ENCODE measurements at regions not wholly inside any gene's neighbourhood (a gene's known extent, or its start where the extent isn't known, plus 50 kb on each side); places are given as distances from the start of the nearest gene placed in this dataset.

- H3K9ac ChIP-seq (ENCODE audit: low read depth in 1 of 3, low read length in 3 of 3): no peak overlapping the region
- no peaks in the 10 kb centered on the region for H3K27me3 ChIP-seq (ENCODE audit: control insufficient read depth in 3 of 3, insufficient read depth in 3 of 3, low read length in 3 of 3)
Observed at GRCh38 chr2:118689033-118689432, 158.4 kb downstream of the EN1 start.

DNA sequence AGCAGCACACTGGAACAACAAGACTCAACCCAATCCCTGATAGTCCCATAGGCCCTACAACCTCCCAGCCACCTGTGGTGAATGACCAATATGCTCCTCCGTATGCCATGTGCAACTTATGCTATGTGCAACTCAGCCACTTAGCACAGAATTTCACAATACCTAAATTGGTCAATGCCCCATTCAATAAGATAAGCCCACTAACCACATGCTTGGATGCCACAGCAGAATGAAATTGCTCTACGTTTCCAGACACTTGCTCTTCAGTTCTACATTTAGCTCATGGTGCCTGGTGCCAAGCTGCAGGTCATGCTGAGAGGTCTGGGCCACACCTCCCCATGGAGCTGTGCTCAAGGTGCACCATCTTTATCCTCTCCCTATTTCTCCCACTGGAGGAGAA, 159.8 kb downstream of the EN1 start:
- Histone ChIP-seq H3K36me3 (ENCODE audit: control insufficient read depth in 3 of 3, insufficient read depth in 3 of 3, low read length in 3 of 3) (no peaks in the 10 kb centered on the region), H3K27ac (ENCODE audit: low read depth, low read length) (no peak overlapping the region), H3K4me1 (ENCODE audit: control insufficient read depth in 3 of 3, insufficient read depth in 3 of 3, low read length in 3 of 3) (peaks cover 0 to 4% (median 0%) of the 10 kb centered on the region in 3 donors), H3K4me3 (ENCODE audit: low read length in 3 of 3) (no peak overlapping the region), H3K9me3 (ENCODE audit: control insufficient read depth in 3 of 3, low read length in 3 of 3) (no peaks in the 10 kb centered on the region), H3K27me3 (ENCODE audit: control insufficient read depth in 3 of 3, insufficient read depth in 3 of 3, low read length in 3 of 3) (no peaks in the 10 kb centered on the region), H3K9ac (ENCODE audit: low read depth in 1 of 3, low read length in 3 of 3) (no peak overlapping the region)

More at GRCh38 chr2:118689033-118689432, 158.4 kb downstream of the EN1 start:
- no peak overlapping the region for H3K27ac ChIP-seq (ENCODE audit: low read depth, low read length)
- H3K4me1 ChIP-seq (ENCODE audit: control insufficient read depth in 3 of 3, insufficient read depth in 3 of 3, low read length in 3 of 3): peaks cover 0 to 4% (median 0%) of the 10 kb centered on the region in 3 donors
- H3K36me3 ChIP-seq (ENCODE audit: control insufficient read depth in 3 of 3, insufficient read depth in 3 of 3, low read length in 3 of 3): no peaks in the 10 kb centered on the region
- H3K4me3 ChIP-seq (ENCODE audit: low read length in 3 of 3): no peak overlapping the region
- H3K9me3 ChIP-seq (ENCODE audit: control insufficient read depth in 3 of 3, low read length in 3 of 3): no peaks in the 10 kb centered on the region

GRCh38 chr2:118687192-118687591, 160.3 kb downstream of the EN1 start:
- Histone ChIP-seq H3K9me3 (ENCODE audit: control insufficient read depth in 3 of 3, low read length in 3 of 3) (no peaks in the 10 kb centered on the region), H3K36me3 (ENCODE audit: control insufficient read depth in 3 of 3, insufficient read depth in 3 of 3, low read length in 3 of 3) (no peaks in the 10 kb centered on the region), H3K4me3 (ENCODE audit: low read length in 3 of 3) (no peak overlapping the region), H3K27me3 (ENCODE audit: control insufficient read depth in 3 of 3, insufficient read depth in 3 of 3, low read length in 3 of 3) (no peaks in the 10 kb centered on the region), H3K9ac (ENCODE audit: low read depth in 1 of 3, low read length in 3 of 3) (no peak overlapping the region), H3K4me1 (ENCODE audit: control insufficient read depth in 3 of 3, insufficient read depth in 3 of 3, low read length in 3 of 3) (peaks cover 0 to 4% (median 0%) of the 10 kb centered on the region in 3 donors), H3K27ac (ENCODE audit: low read depth, low read length) (no peak overlapping the region)

DNA sequence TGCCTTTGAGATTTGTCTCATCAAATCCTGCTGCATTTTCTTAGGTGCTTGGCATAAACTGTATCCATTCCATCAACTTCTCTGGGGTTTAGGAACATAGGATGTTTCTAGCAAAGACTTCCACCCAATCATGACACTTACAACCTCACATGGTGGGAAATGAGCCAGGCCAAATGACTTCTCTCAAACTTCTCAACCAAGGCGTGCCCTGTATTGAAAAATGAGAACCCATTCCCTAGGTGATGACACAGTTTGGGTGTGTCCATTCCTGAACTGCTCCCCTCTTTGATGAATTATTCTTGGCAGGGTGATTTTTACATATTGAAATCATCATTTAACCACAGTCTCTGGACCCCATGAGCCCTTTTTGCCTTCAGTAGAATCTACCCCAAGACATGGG, 161.1 kb downstream of the EN1 start:
- H3K4me3 ChIP-seq (ENCODE audit: low read length in 3 of 3): no peak overlapping the region
- H3K4me1 ChIP-seq (ENCODE audit: control insufficient read depth in 3 of 3, insufficient read depth in 3 of 3, low read length in 3 of 3): peaks cover 0 to 4% (median 0%) of the 10 kb centered on the region in 3 donors
- no peaks in the 10 kb centered on the region for H3K9me3 ChIP-seq (ENCODE audit: control insufficient read depth in 3 of 3, low read length in 3 of 3)
- no peaks in the 10 kb centered on the region for H3K27me3 ChIP-seq (ENCODE audit: control insufficient read depth in 3 of 3, insufficient read depth in 3 of 3, low read length in 3 of 3)
- no peaks in the 10 kb centered on the region for H3K36me3 ChIP-seq (ENCODE audit: control insufficient read depth in 3 of 3, insufficient read depth in 3 of 3, low read length in 3 of 3)
- H3K27ac ChIP-seq (ENCODE audit: low read depth, low read length): no peak overlapping the region
- no peak overlapping the region for H3K9ac ChIP-seq (ENCODE audit: low read depth in 1 of 3, low read length in 3 of 3)

GRCh38 chr2:118683460-118683859, 164.0 kb downstream of the EN1 start:
- no peak overlapping the region for H3K9ac ChIP-seq (ENCODE audit: low read depth in 1 of 3, low read length in 3 of 3)
- peaks cover 0 to 4% (median 0%) of the 10 kb centered on the region in 3 donors for H3K4me1 ChIP-seq (ENCODE audit: control insufficient read depth in 3 of 3, insufficient read depth in 3 of 3, low read length in 3 of 3)
- H3K27me3 ChIP-seq (ENCODE audit: control insufficient read depth in 3 of 3, insufficient read depth in 3 of 3, low read length in 3 of 3): no peaks in the 10 kb centered on the region
- no peak overlapping the region for H3K4me3 ChIP-seq (ENCODE audit: low read length in 3 of 3)
- no peak overlapping the region for H3K27ac ChIP-seq (ENCODE audit: low read depth, low read length)
- H3K9me3 ChIP-seq (ENCODE audit: control insufficient read depth in 3 of 3, low read length in 3 of 3): no peaks in the 10 kb centered on the region
- no peaks in the 10 kb centered on the region for H3K36me3 ChIP-seq (ENCODE audit: control insufficient read depth in 3 of 3, insufficient read depth in 3 of 3, low read length in 3 of 3)

DNA sequence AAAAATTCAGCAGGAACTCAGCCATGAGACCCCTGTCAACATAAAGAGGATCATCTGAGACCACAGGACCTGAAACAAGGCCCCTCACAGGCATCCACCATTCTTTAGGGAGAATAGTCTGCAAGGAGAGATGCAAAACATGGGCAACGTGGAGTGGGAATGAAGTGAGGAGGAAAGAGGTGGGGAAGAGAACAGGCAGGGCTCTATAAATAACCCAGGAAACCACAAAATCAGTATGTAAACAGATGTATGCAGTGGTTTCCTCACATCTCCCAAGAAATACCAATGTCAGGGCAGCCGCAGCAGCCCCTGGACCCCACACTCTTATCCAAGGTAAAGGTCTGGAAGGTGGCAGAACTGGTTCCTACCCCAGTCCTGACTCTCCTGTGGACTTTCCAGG, 168.5 kb downstream of the EN1 start:
- Histone ChIP-seq H3K9ac (ENCODE audit: low read depth in 1 of 3, low read length in 3 of 3) (no peak overlapping the region), H3K36me3 (ENCODE audit: control insufficient read depth in 3 of 3, insufficient read depth in 3 of 3, low read length in 3 of 3) (no peaks in the 10 kb centered on the region), H3K4me1 (ENCODE audit: control insufficient read depth in 3 of 3, insufficient read depth in 3 of 3, low read length in 3 of 3) (no peaks in the 10 kb centered on the region), H3K4me3 (ENCODE audit: low read length in 3 of 3) (no peak overlapping the region), H3K27ac (ENCODE audit: low read depth, low read length) (no peak overlapping the region), H3K9me3 (ENCODE audit: control insufficient read depth in 3 of 3, low read length in 3 of 3) (no peaks in the 10 kb centered on the region), H3K27me3 (ENCODE audit: control insufficient read depth in 3 of 3, insufficient read depth in 3 of 3, low read length in 3 of 3) (no peaks in the 10 kb centered on the region)

- no peak overlapping the region for H3K9ac ChIP-seq (ENCODE audit: low read depth in 1 of 3, low read length in 3 of 3)
Observed at GRCh38 chr2:118677546-118677945, 169.9 kb downstream of the EN1 start.

DNA sequence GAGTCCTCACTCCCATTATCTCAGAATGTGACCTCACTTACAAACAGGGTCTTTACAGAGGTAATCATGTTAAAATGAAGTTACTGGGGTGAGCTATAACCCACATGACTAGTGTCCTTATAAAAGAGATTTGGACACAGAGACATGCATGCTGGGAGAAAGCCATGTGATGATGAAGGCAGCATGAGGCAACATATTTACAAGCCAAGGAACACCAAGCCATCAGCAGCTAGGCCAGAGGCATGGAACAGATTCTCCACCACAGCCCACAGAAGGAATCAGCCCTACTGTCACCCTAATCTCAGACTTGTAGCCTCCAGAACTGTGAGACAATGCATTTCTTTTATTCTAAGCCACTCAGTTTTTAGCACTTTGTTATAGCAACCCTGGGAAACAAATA, 171.9 kb downstream of the EN1 start:
- Histone ChIP-seq H3K4me1 (ENCODE audit: control insufficient read depth in 3 of 3, insufficient read depth in 3 of 3, low read length in 3 of 3) (no peaks in the 10 kb centered on the region), H3K36me3 (ENCODE audit: control insufficient read depth in 3 of 3, insufficient read depth in 3 of 3, low read length in 3 of 3) (no peaks in the 10 kb centered on the region), H3K27ac (ENCODE audit: low read depth, low read length) (no peak overlapping the region), H3K27me3 (ENCODE audit: control insufficient read depth in 3 of 3, insufficient read depth in 3 of 3, low read length in 3 of 3) (no peaks in the 10 kb centered on the region), H3K9me3 (ENCODE audit: control insufficient read depth in 3 of 3, low read length in 3 of 3) (no peaks in the 10 kb centered on the region), H3K9ac (ENCODE audit: low read depth in 1 of 3, low read length in 3 of 3) (no peak overlapping the region), H3K4me3 (ENCODE audit: low read length in 3 of 3) (no peak overlapping the region)

More at GRCh38 chr2:118677546-118677945, 169.9 kb downstream of the EN1 start:
- no peak overlapping the region for H3K4me3 ChIP-seq (ENCODE audit: low read length in 3 of 3)
- no peaks in the 10 kb centered on the region for H3K36me3 ChIP-seq (ENCODE audit: control insufficient read depth in 3 of 3, insufficient read depth in 3 of 3, low read length in 3 of 3)
- H3K9me3 ChIP-seq (ENCODE audit: control insufficient read depth in 3 of 3, low read length in 3 of 3): no peaks in the 10 kb centered on the region
- H3K27ac ChIP-seq (ENCODE audit: low read depth, low read length): no peak overlapping the region
- H3K27me3 ChIP-seq (ENCODE audit: control insufficient read depth in 3 of 3, insufficient read depth in 3 of 3, low read length in 3 of 3): no peaks in the 10 kb centered on the region
- H3K4me1 ChIP-seq (ENCODE audit: control insufficient read depth in 3 of 3, insufficient read depth in 3 of 3, low read length in 3 of 3): no peaks in the 10 kb centered on the region

DNA sequence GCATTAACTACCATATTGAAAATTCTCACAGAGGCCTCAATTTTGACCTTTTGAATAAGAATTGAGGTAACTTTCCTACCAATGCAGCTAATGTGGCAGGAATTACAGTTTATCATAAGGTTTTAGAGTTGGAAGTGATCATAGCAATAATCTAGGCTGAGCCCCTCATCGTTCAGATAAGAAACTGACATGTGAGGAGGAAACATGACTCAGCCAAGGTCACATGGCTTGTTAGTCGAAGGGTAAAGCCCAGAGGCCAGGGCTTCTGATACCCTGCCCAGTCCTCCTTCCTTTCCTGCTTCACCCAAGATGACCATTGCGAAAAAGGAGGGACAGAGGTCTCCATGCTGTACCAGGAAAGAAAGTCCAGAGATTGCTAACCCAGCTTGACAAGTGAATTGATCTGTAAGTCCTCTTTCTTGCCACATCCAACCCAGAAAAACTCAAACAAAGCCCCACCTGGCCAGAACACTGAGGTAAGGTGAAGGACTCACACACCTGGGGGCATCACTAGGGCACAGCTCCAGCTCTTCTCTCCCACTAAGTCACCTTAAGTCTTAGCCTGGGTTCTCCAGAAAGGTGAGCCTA, 174.8 kb downstream of the EN1 start:
- no peaks in the 10 kb centered on the region for H3K27me3 ChIP-seq (ENCODE audit: control insufficient read depth in 3 of 3, insufficient read depth in 3 of 3, low read length in 3 of 3)
- no peaks in the 10 kb centered on the region for H3K36me3 ChIP-seq (ENCODE audit: control insufficient read depth in 3 of 3, insufficient read depth in 3 of 3, low read length in 3 of 3)
- peaks cover 0 to 6% (median 2%) of the 10 kb centered on the region in 3 donors for H3K4me1 ChIP-seq (ENCODE audit: control insufficient read depth in 3 of 3, insufficient read depth in 3 of 3, low read length in 3 of 3)
- H3K9me3 ChIP-seq (ENCODE audit: control insufficient read depth in 3 of 3, low read length in 3 of 3): no peaks in the 10 kb centered on the region
- H3K9ac ChIP-seq (ENCODE audit: low read depth in 1 of 3, low read length in 3 of 3): no peak overlapping the region
- H3K4me3 ChIP-seq (ENCODE audit: low read length in 3 of 3): no peak overlapping the region
- no peak overlapping the region for H3K27ac ChIP-seq (ENCODE audit: low read depth, low read length)

DNA sequence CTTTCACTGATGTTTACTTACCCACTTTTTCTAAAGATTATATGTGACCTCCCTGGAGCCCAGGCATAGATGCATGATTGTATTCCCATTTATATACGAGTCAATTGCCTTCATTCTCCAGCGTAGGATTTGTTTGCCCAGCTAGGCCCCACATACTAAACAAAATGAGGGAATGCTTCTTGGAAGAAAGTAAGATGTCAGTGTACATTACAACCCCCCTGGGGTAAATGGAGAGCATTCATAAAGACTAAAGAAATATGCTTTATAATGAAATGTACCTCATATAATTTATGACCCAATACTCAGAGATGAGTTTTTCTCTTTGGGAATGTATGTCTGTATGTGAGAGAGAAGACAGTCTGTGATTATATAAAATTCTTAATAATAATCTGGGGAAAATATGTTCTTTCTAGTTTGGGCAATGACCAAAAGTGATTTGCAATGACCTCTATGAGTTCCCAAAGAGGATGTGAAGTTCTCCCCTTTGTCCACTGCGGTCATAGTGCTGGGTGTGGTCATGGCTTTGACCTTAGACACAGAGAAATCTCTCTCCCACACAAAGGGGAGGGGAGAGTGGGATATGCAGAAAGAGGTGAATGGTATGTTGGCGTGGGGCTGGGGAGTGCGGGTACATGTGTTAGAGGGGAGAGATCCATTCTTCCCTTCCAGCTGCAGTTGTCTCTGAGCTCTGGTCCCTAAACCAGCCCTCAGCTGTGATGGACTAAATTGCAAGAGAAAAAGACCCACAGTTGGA, 175.6 kb downstream of the EN1 start:
- Histone ChIP-seq H3K36me3 (ENCODE audit: control insufficient read depth in 3 of 3, insufficient read depth in 3 of 3, low read length in 3 of 3) (no peaks in the 10 kb centered on the region), H3K9ac (ENCODE audit: low read depth in 1 of 3, low read length in 3 of 3) (no peak overlapping the region), H3K27me3 (ENCODE audit: control insufficient read depth in 3 of 3, insufficient read depth in 3 of 3, low read length in 3 of 3) (no peaks in the 10 kb centered on the region), H3K4me1 (ENCODE audit: control insufficient read depth in 3 of 3, insufficient read depth in 3 of 3, low read length in 3 of 3) (peaks cover 0 to 6% (median 2%) of the 10 kb centered on the region in 3 donors), H3K4me3 (ENCODE audit: low read length in 3 of 3) (no peak overlapping the region), H3K27ac (ENCODE audit: low read depth, low read length) (no peak overlapping the region), H3K9me3 (ENCODE audit: control insufficient read depth in 3 of 3, low read length in 3 of 3) (no peaks in the 10 kb centered on the region)

Data from skeletal muscle tissue (tissue), 3 donors.